GM12872 (cell line): ENCODE measurements at regions not wholly inside any gene's neighbourhood (a gene's known extent, or its start where the extent isn't known, plus 50 kb on each side); places are given as distances from the start of the nearest gene placed in this dataset.

Experiments used
- TF ChIP-seq, protein P1 (sequence below): IDR thresholded peaks from 3 replicates; pipeline ENCODE4 v1.5.1; 2011; ENCODE audit warnings: low read depth, mild to moderate bottlenecking, low read length, moderate library complexity; ENCODE audit not compliant: insufficient read depth

DNA sequence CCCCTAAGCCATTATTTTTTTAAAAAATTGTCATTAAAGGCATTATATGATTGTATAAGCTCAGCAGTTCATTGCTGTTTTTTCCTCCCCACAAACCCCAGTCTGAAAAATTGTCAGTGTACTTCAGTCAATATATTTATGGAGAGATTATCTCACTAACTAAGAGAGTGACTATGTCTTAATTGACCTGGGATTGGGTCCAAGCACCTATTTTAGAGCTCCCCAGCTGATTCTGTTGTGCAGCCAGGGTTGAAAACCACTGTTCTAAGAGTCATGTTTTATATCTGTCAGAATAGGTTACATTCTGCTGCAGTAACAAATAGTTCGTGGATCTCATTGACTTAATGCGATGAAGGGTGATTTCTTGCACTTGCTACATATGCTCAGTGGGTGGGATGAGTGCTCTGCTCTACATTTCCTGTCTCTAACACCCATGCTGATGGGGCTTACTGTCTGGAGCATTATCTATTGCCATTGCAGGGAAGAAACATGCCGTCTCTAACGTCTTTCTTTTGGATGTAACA is 171.2 kb upstream of the MPHOSPH6 start:
- TF ChIP-seq, protein P1, sequence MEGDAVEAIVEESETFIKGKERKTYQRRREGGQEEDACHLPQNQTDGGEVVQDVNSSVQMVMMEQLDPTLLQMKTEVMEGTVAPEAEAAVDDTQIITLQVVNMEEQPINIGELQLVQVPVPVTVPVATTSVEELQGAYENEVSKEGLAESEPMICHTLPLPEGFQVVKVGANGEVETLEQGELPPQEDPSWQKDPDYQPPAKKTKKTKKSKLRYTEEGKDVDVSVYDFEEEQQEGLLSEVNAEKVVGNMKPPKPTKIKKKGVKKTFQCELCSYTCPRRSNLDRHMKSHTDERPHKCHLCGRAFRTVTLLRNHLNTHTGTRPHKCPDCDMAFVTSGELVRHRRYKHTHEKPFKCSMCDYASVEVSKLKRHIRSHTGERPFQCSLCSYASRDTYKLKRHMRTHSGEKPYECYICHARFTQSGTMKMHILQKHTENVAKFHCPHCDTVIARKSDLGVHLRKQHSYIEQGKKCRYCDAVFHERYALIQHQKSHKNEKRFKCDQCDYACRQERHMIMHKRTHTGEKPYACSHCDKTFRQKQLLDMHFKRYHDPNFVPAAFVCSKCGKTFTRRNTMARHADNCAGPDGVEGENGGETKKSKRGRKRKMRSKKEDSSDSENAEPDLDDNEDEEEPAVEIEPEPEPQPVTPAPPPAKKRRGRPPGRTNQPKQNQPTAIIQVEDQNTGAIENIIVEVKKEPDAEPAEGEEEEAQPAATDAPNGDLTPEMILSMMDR, result no peak

DNA sequence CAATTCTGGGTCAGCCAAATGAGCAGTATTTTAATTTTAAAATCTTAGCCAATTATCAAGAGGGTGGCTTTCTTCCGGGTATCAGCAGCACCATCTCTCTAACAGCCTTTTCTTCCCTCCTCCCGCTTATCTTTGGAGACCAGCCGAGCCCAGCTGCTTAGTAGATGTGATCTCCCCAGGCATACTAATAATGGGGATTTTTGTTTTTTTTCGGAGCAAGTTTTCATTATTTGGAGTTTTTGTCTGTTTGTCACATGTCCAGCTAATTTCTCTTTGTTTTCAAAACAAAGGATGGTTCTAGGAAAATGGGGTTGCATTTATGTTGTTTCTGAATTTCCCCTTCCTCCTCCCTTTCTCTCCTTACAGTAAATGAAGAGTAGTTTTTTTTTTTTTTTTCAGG is 170.5 kb upstream of the MPHOSPH6 start:
- TF ChIP-seq, protein P1, result no peak

DNA sequence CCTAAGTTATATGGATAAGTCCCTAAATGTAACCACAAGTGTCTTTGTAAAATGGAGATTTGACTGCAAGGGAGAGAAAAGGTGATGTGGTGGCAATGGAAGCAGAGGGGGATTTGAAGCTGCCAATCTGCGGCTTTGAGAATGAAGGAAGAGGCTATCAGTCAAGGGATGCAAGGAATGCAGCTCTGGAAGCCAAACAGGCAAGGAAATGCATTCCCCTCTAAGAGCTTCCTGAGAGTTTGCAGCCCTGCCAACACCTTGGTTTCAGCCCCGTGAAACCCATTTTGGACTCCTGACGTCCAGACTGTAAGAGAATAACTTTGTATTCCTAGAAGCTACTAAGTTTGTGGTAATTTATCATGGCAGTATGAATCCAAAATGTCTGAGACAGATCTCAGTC is 167.3 kb upstream of the MPHOSPH6 start:
- TF ChIP-seq, protein P1, result no peak

DNA sequence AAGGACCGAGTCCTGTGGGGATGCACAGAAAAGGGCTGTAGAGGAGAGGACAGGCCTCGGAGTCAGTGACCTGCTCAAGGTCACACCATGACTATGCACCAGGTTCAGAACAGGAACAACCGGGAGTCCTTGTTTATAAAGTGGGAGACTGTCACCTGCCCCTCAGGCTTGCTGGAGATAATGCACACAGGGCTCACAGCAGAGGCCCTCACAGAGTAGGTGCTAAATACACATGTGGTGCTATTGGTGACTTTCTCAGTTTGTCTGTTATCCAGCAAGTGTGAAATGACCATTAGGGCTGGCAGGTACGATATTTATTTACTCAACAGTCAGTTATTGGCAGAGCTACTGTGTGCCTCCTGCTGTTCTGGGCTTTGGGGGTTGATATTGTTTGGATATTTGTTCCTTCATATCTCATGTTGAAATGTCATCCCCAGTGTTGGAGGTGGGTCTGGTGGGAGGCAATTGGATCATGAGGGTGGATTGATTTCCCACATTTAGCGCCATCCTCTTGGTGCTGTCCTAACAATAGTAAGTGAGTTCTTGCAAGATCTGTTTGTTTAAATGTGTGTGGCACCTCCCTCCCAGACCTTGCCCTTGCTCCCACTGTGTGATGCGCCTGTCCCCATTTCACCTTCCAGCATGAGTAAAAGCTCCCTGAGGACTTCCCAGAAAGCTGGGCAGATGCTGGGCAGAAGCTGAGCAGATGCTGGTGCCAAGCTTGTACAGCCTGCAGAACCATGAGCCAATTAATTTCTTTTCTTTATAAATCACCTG is 162.1 kb upstream of the MPHOSPH6 start:
- TF ChIP-seq, protein P1, result no peak

DNA sequence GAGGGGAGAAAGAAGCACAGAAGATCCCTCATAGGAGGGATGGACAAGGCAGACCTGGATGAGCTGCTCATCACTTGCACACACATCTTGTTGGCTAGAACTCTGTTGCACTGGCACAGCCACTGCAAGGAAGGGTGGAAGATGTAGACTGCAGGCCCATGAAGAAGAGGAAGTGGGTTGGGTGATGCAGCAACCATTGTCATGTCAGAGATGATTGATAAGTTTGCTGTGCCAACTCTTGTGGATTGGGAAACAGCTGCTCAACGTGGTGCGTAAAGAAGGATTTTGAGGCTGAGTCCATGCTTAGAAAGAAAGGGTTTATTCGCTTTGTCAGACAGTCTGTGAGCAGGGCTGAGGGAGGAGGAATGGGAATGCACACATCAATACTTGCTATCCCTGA is 161.4 kb upstream of the MPHOSPH6 start:
- TF ChIP-seq, protein P1, result no peak

DNA sequence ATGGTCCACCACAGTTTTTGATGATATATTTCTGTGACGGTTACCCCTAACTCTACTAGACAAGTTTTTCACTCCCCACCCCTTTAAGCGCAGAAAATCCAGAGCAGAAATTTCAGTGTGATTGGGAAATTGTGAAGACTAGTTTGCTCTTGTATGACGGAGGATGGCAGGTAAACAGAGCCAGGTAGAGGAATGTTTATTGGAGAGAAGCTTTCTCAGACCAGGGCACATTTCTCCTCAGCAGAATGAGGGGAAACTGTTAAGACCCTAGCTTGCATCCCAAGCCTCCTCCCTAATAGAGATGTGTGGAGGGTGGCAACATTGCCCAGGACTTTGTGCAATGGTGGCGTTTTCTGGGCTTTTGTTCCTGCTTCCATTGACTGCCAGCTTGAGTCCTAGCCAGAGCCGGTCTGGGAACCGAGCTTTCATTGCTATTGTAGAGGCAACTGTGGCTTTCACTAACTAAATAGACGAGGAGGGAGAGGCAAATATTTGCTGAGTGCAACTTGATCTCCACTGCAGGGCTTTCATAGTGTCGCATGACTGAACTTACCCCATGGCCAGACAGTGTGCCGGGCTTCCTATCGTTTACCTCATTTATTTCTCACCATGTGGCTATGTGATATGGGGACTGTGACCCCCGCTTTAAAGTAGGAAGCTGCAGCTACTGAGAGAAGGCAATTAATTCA is 159.6 kb upstream of the MPHOSPH6 start:
- TF ChIP-seq, protein P1, result no peak

DNA sequence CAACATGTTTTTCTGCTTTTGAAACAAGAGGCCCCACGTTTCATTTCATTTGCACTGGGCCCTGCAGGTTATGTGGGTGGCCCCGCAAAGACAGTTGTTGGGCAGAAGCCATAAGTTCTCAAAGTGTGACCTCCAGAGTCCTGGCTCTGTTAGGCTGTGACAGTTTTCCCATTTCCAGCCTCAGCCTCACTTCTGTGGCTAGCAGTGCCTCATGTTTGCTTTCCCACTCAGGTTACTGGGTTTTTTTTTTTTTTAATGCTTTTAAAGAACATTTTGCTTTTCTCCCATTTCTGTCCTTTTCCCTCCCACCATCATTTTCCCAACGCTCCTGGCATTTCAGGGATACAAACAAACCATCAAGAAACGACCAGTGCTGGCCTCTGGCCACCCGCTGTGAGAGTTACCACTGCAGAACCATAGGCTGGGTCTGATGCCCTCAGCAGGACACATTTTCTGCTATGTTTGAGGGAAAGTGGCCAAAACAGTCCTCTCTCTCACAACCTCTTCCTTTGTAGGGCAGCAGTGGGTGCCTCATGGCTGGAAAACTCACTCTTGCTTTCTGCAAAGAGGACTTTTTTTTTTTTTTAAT is 159.0 kb upstream of the MPHOSPH6 start:
- TF ChIP-seq, protein P1, result no peak
